SK-N-SH treated with all-trans-retinoic acid at 6 μM for 48 hours (cell line): ENCODE measurements at regions not wholly inside any gene's neighbourhood (a gene's known extent, or its start where the extent isn't known, plus 50 kb on each side); places are given as distances from the start of the nearest gene placed in this dataset.

Experiments used
- ATAC-seq: fragments of 200-7000 bp; cut with Tn5 transposase; 3 replicates; pipeline ENCODE4 v1.9.1; 2020; ENCODE audit warnings: mild to moderate bottlenecking, moderate library complexity
- ARNTL ChIP-seq: fragments of 450-650 bp; formaldehyde crosslinking; IDR thresholded peaks from 2 replicates; pipeline ENCODE4 v1.5.0; 2020; ENCODE audit warnings: low read depth, mild to moderate bottlenecking, moderate library complexity, borderline replicate concordance
- BACH2 ChIP-seq: fragments of 250-450 bp; sonication (Bioruptor Pico); IDR thresholded peaks from 2 replicates; pipeline ENCODE4 v1.9.0; 2021; ENCODE audit warnings: mild to moderate bottlenecking, borderline replicate concordance
- CREB5 ChIP-seq: fragments of 250-450 bp; sonication (Bioruptor Pico); IDR thresholded peaks from 2 replicates; pipeline ENCODE4 v1.5.1; 2020; ENCODE audit warnings: low read depth, mild to moderate bottlenecking, moderate library complexity
- CSDC2 ChIP-seq: fragments of 250-450 bp; sonication (Bioruptor Pico); IDR thresholded peaks from 2 replicates; pipeline ENCODE4 v1.5.0; 2020; ENCODE audit warnings: mild to moderate bottlenecking, moderate library complexity
- CSRNP3 ChIP-seq: fragments of 250-450 bp; sonication (Bioruptor Pico); IDR thresholded peaks from 2 replicates; pipeline ENCODE4 v1.5.1; 2021; ENCODE audit warnings: mild to moderate bottlenecking, moderate library complexity
- ESRRG ChIP-seq: fragments of 250-450 bp; sonication (Bioruptor Pico); IDR thresholded peaks from 2 replicates; pipeline ENCODE4 v1.6.1; 2021; ENCODE audit warnings: mild to moderate bottlenecking
- GLIS3 ChIP-seq: fragments of 250-450 bp; sonication (Bioruptor Pico); IDR thresholded peaks from 2 replicates; pipeline ENCODE4 v1.5.0; 2020; ENCODE audit warnings: mild to moderate bottlenecking, moderate library complexity
- ISL1 ChIP-seq: fragments of 250-450 bp; sonication (Bioruptor Pico); IDR thresholded peaks from 2 replicates; pipeline ENCODE4 v2.1.2; 2022; ENCODE audit warnings: mild to moderate bottlenecking, moderate library complexity
- POU6F1 ChIP-seq: fragments of 250-450 bp; sonication (Bioruptor Pico); IDR thresholded peaks from 2 replicates; pipeline ENCODE4 v1.8.0; 2021; ENCODE audit warnings: low read depth, mild to moderate bottlenecking, moderate library complexity, borderline replicate concordance
- PPARA ChIP-seq: fragments of 250-450 bp; sonication (Bioruptor Pico); IDR thresholded peaks from 2 replicates; pipeline ENCODE4 v1.5.0; 2020; ENCODE audit warnings: mild to moderate bottlenecking, borderline replicate concordance
- RARB ChIP-seq: fragments of 250-450 bp; sonication (Bioruptor Pico); IDR thresholded peaks from 2 replicates; pipeline ENCODE4 v1.8.0; 2021; ENCODE audit warnings: mild to moderate bottlenecking, moderate library complexity
- SNAI2 ChIP-seq: fragments of 250-450 bp; sonication (Bioruptor Pico); IDR thresholded peaks from 2 replicates; pipeline ENCODE4 v1.5.0; 2020; ENCODE audit warnings: mild to moderate bottlenecking, moderate library complexity
- TCF4 ChIP-seq: fragments of 250-450 bp; sonication (Bioruptor Pico); IDR thresholded peaks from 2 replicates; pipeline ENCODE4 v1.8.0; 2021; ENCODE audit warnings: mild to moderate bottlenecking, moderate library complexity, borderline replicate concordance
- TOX ChIP-seq: fragments of 250-450 bp; sonication (Bioruptor Pico); IDR thresholded peaks from 2 replicates; pipeline ENCODE4 v1.8.0; 2021; ENCODE audit warnings: mild to moderate bottlenecking, moderate library complexity, borderline replicate concordance
- TSHZ2 ChIP-seq: fragments of 250-450 bp; sonication (Bioruptor Pico); IDR thresholded peaks from 2 replicates; pipeline ENCODE4 v1.5.0; 2020; ENCODE audit warnings: mild to moderate bottlenecking, moderate library complexity
- ZC3H10 ChIP-seq: fragments of 250-450 bp; sonication (Bioruptor Pico); IDR thresholded peaks from 2 replicates; pipeline ENCODE4 v1.5.1; 2021; ENCODE audit warnings: mild to moderate bottlenecking, moderate library complexity
- ZFP30 ChIP-seq: fragments of 450-650 bp; formaldehyde crosslinking; IDR thresholded peaks from 2 replicates; pipeline ENCODE4 v1.5.0; 2022; ENCODE audit warnings: mild to moderate bottlenecking, moderate library complexity
- ZNF565 ChIP-seq: fragments of 450-650 bp; formaldehyde crosslinking; conservative IDR thresholded peaks from 2 replicates; pipeline ENCODE4 v1.5.0; 2020; ENCODE audit warnings: low read depth, mild to moderate bottlenecking, moderate library complexity
- ZNF70 ChIP-seq: fragments of 450-650 bp; formaldehyde crosslinking; IDR thresholded peaks from 2 replicates; pipeline ENCODE4 v1.5.0; 2020; ENCODE audit warnings: mild to moderate bottlenecking, moderate library complexity
- ZNF8 ChIP-seq: fragments of 450-650 bp; formaldehyde crosslinking; IDR thresholded peaks from 2 replicates; pipeline ENCODE4 v1.5.0; 2020; ENCODE audit warnings: mild to moderate bottlenecking, moderate library complexity
- TF ChIP-seq, protein P1 (sequence below): fragments of 250-450 bp; sonication (Bioruptor Pico); IDR thresholded peaks from 2 replicates; pipeline ENCODE4 v1.8.0; 2020; ENCODE audit warnings: mild to moderate bottlenecking, moderate library complexity, borderline replicate concordance

GRCh38 chr1:55317673-55318072 lies 102.5 kb upstream of the USP24 start:
- no peak for TF ChIP-seq TOX (CRISPR knock-in tag)
- TF ChIP-seq SNAI2 (CRISPR knock-in tag) = no peak
- TF ChIP-seq, protein P1, sequence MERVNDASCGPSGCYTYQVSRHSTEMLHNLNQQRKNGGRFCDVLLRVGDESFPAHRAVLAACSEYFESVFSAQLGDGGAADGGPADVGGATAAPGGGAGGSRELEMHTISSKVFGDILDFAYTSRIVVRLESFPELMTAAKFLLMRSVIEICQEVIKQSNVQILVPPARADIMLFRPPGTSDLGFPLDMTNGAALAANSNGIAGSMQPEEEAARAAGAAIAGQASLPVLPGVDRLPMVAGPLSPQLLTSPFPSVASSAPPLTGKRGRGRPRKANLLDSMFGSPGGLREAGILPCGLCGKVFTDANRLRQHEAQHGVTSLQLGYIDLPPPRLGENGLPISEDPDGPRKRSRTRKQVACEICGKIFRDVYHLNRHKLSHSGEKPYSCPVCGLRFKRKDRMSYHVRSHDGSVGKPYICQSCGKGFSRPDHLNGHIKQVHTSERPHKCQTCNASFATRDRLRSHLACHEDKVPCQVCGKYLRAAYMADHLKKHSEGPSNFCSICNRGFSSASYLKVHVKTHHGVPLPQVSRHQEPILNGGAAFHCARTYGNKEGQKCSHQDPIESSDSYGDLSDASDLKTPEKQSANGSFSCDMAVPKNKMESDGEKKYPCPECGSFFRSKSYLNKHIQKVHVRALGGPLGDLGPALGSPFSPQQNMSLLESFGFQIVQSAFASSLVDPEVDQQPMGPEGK (CRISPR knock-in tag) = no peak
- TF ChIP-seq CSRNP3 (CRISPR knock-in tag) = no peak
- TF ChIP-seq ZC3H10 (CRISPR knock-in tag) = no peak
- no peak for TF ChIP-seq ESRRG (CRISPR knock-in tag)
- no peak for TF ChIP-seq TSHZ2 (CRISPR knock-in tag)
- TF ChIP-seq ZNF70 (CRISPR knock-in tag) = no peak
- TF ChIP-seq ARNTL (CRISPR knock-in tag) = no peak
- TF ChIP-seq BACH2 (CRISPR knock-in tag) = no peak
- no peak for TF ChIP-seq GLIS3 (CRISPR knock-in tag)
- TF ChIP-seq PPARA = no peak
- TF ChIP-seq ZNF565 (CRISPR knock-in tag) = no peak
- TF ChIP-seq ZNF8 (CRISPR knock-in tag) = no peak
- TF ChIP-seq RARB = no peak
- TF ChIP-seq ZFP30 (CRISPR knock-in tag) = no peak
- TF ChIP-seq, all 23 proteins: peak for 0
- no peak; the same call in 2 of the 3 replicates for ATAC-seq

- ATAC-seq = no peak
- no peak for TF ChIP-seq ESRRG (CRISPR knock-in tag)
- no peak for TF ChIP-seq ISL1 (CRISPR knock-in tag)
- TF ChIP-seq TOX (CRISPR knock-in tag) = no peak
- TF ChIP-seq ZNF8 (CRISPR knock-in tag) = no peak
- no peak for TF ChIP-seq RARB
- no peak for TF ChIP-seq POU6F1
- no peak for TF ChIP-seq ARNTL (CRISPR knock-in tag)
- no peak for TF ChIP-seq GLIS3 (CRISPR knock-in tag)
- TF ChIP-seq TSHZ2 (CRISPR knock-in tag) = no peak
- no peak for TF ChIP-seq ZC3H10 (CRISPR knock-in tag)
- TF ChIP-seq, protein P1 (CRISPR knock-in tag) = no peak
- no peak for TF ChIP-seq SNAI2 (CRISPR knock-in tag)
- TF ChIP-seq CSRNP3 (CRISPR knock-in tag) = no peak
- no peak for TF ChIP-seq TCF4
- TF ChIP-seq CSDC2 (CRISPR knock-in tag) = no peak
- no peak for TF ChIP-seq CREB5 (CRISPR knock-in tag)
- no peak for TF ChIP-seq ZNF565 (CRISPR knock-in tag)
- TF ChIP-seq BACH2 (CRISPR knock-in tag) = no peak
- no peak for TF ChIP-seq ZFP30 (CRISPR knock-in tag)
- TF ChIP-seq, all 23 proteins: peak for 0
Measured at GRCh38 chr1:55316947-55317662, 101.9 kb upstream of the USP24 start.
